Endodermal cell (in vitro differentiated cells): ENCODE measurements at regions not wholly inside any gene's neighbourhood (a gene's known extent, or its start where the extent isn't known, plus 50 kb on each side); places are given as distances from the start of the nearest gene placed in this dataset.

ENCODE experiments used
- DNase-seq: peaks from one replicate; pipeline ENCODE4 v3.0.0-alpha.2; 2017
- H3K27ac ChIP-seq: 2 replicates; pipeline ENCODE4 v1.5.1; 2013; ENCODE audit warnings: mild to moderate bottlenecking, low read depth, low read length, moderate library complexity
- H3K27me3 ChIP-seq: 2 replicates; pipeline ENCODE4 v1.6.1; 2013; ENCODE audit warnings: mild to moderate bottlenecking, low read length, moderate library complexity; ENCODE audit not compliant: insufficient read depth, control insufficient read depth, poor library complexity, severe bottlenecking
- H3K36me3 ChIP-seq: 2 replicates; pipeline ENCODE4 v1.7.0; 2013; ENCODE audit warnings: mild to moderate bottlenecking, low read length, moderate library complexity; ENCODE audit not compliant: control insufficient read depth, insufficient read depth
- H3K4me1 ChIP-seq: one replicate; pipeline ENCODE4 v1.7.0; 2013; ENCODE audit warnings: low read length; ENCODE audit not compliant: control insufficient read depth, insufficient read depth
- H3K4me3 ChIP-seq: 2 replicates; pipeline ENCODE4 v1.5.1; 2013; ENCODE audit warnings: mild to moderate bottlenecking, low read length, moderate library complexity
- H3K9ac ChIP-seq: 2 replicates; pipeline ENCODE4 v1.6.1; 2013; ENCODE audit warnings: mild to moderate bottlenecking, low read length, moderate library complexity; ENCODE audit not compliant: poor library complexity, severe bottlenecking; ENCODE audit errors: extremely low read depth
- H3K9me3 ChIP-seq: 2 replicates; pipeline ENCODE4 v1.6.1; 2013; ENCODE audit warnings: mild to moderate bottlenecking, low read length, moderate library complexity; ENCODE audit not compliant: control insufficient read depth
- H3K27ac Mint-ChIP-seq: 2 replicates; pipeline ENCODE4 v1.8.0; 2020; ENCODE audit warnings: mixed read lengths
- H3K27me3 Mint-ChIP-seq: 2 replicates; pipeline ENCODE4 v1.8.0; 2021; ENCODE audit warnings: mild to moderate bottlenecking, mixed read lengths; ENCODE audit not compliant: insufficient read depth
- H3K36me3 Mint-ChIP-seq: 2 replicates; pipeline ENCODE4 v1.8.0; 2020; ENCODE audit warnings: low read depth, mixed read lengths
- H3K4me1 Mint-ChIP-seq: 2 replicates; pipeline ENCODE4 v1.8.0; 2020; ENCODE audit warnings: mixed read lengths
- H3K4me3 Mint-ChIP-seq: 2 replicates; pipeline ENCODE4 v1.8.0; 2020; ENCODE audit warnings: mild to moderate bottlenecking, moderate library complexity, mixed read lengths
- H3K9me3 Mint-ChIP-seq: 2 replicates; pipeline ENCODE4 v1.8.0; 2020; ENCODE audit warnings: mild to moderate bottlenecking, mixed read lengths
- WGBS, 2 experiments: methylation state at CpG; one replicate each; pipeline versions ENCODE4 v1.1.5 to v1.1.7; 2013; ENCODE audit warnings: missing lambda C conversion rate in 2 of 2, mixed read lengths in 1 of 2; ENCODE audit not compliant: insufficient coverage in 1 of 2, insufficient read length in 1 of 2; 5-methylcytosine and 5-hydroxymethylcytosine counted together
- TF ChIP-seq, protein P1 (sequence below): fragments of 200-600 bp; sonication (generic); conservative IDR thresholded peaks from 2 replicates; pipeline ENCODE4 v1.5.0; 2021; ENCODE audit warnings: antibody characterized with exemption, mild to moderate bottlenecking

DNA sequence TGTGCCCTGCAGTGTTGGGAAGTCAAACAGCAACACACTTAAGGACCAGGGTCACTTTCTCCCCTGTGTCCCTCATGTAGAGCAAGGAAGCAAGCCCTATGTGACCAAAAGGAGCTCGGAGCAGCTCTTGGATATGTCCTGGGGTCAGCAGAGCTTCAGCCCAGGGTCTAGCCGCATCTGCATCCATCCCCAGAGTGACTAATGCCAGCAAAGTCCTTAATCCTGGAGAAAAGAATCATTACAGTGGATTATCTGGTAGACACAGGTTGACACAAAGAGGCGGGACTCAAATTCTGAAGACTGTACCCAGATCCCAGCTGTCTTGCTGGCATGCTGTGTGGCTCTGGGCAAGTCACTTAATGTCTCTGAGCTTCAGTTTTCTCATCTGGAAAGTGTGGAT is 239.1 kb upstream of the PWP1 start:
- H3K4me3 Mint-ChIP-seq = no peak overlapping the region
- no peak overlapping the region for H3K27ac ChIP-seq
- no peaks in the 10 kb centered on the region for H3K36me3 Mint-ChIP-seq
- no peak for DNase-seq
- H3K4me1 Mint-ChIP-seq = peaks cover 17% of the 10 kb centered on the region
- peaks cover 1% of the 10 kb centered on the region for H3K27me3 Mint-ChIP-seq
- H3K9me3 ChIP-seq = no peaks in the 10 kb centered on the region
- no peak overlapping the region for H3K27ac Mint-ChIP-seq
- H3K9me3 Mint-ChIP-seq = no peaks in the 10 kb centered on the region
- no peaks in the 10 kb centered on the region for H3K36me3 ChIP-seq
- no peaks in the 10 kb centered on the region for H3K4me1 ChIP-seq
- TF ChIP-seq, protein P1, sequence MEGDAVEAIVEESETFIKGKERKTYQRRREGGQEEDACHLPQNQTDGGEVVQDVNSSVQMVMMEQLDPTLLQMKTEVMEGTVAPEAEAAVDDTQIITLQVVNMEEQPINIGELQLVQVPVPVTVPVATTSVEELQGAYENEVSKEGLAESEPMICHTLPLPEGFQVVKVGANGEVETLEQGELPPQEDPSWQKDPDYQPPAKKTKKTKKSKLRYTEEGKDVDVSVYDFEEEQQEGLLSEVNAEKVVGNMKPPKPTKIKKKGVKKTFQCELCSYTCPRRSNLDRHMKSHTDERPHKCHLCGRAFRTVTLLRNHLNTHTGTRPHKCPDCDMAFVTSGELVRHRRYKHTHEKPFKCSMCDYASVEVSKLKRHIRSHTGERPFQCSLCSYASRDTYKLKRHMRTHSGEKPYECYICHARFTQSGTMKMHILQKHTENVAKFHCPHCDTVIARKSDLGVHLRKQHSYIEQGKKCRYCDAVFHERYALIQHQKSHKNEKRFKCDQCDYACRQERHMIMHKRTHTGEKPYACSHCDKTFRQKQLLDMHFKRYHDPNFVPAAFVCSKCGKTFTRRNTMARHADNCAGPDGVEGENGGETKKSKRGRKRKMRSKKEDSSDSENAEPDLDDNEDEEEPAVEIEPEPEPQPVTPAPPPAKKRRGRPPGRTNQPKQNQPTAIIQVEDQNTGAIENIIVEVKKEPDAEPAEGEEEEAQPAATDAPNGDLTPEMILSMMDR = no peak
- 92 to 95% methylated on average over 3 of the region's 3 CpGs for WGBS, 2 experiments
- no peak overlapping the region for H3K4me3 ChIP-seq
- H3K27me3 ChIP-seq = no peaks in the 10 kb centered on the region
- no peak overlapping the region for H3K9ac ChIP-seq

DNA sequence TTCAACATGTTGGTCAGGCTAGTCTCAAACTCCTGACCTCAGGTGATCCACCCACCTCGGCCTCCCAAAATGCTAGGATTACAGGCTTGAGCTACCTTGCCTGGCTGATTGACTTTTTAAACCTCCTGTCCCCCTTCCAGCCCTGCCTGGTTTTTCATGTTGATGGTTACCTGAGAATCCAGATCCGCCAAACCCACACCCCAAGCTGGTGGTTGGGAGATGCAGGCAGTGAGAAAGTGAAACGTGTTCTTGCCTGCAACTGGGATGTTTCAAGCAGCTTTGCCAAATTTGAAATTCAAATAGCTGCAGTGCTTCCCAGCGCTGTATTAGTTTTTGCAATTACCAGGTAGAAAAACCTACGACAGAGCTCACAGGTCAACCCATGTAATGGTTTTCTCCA is 238.3 kb upstream of the PWP1 start:
- Histone ChIP-seq H3K9me3 (no peaks in the 10 kb centered on the region), H3K27ac (no peak overlapping the region), H3K36me3 (no peaks in the 10 kb centered on the region), H3K4me3 (no peak overlapping the region), H3K9ac (no peak overlapping the region), H3K4me1 (no peaks in the 10 kb centered on the region), H3K27me3 (no peaks in the 10 kb centered on the region)
- Mint-ChIP-seq H3K4me3 (no peak overlapping the region), H3K27me3 (peaks cover 1% of the 10 kb centered on the region), H3K4me1 (peaks cover 14% of the 10 kb centered on the region), H3K9me3 (no peaks in the 10 kb centered on the region), H3K27ac (no peak overlapping the region), H3K36me3 (no peaks in the 10 kb centered on the region)
- no peak for DNase-seq
- TF ChIP-seq, protein P1 = no peak
- 89 to 91% methylated on average over 4 to 5 of the region's 5 CpGs for WGBS, 2 experiments

DNA sequence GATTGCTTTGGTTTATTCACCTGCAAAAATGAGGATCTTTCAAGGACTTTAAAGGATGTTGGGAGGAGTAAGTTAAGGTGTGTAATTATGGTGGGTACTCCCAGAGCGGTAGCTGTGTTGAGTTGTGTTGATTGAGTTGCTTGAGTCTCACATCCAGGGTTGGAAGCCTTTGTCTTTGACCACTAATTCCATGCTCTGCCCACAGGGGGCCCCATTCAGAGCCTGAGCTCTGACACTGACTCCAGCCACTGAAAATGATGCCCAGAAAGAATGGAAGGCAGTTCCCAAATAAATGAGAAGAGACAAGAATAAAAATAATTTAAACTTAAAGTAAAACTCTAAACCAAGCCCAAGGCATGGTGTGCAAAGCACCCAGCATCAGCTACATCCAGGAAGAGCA is 237.4 kb upstream of the PWP1 start:
- no peaks in the 10 kb centered on the region for H3K9me3 ChIP-seq
- H3K4me3 ChIP-seq = no peak overlapping the region
- H3K36me3 Mint-ChIP-seq = no peaks in the 10 kb centered on the region
- H3K9me3 Mint-ChIP-seq = no peaks in the 10 kb centered on the region
- peak; percentile 95 for DNase-seq
- TF ChIP-seq, protein P1 = peak; percentile 85
- H3K27ac ChIP-seq = no peak overlapping the region
- H3K27ac Mint-ChIP-seq = no peak overlapping the region
- 69% methylated on average over 1 of the region's 1 CpG; no CpG with 5 or more reads in 1 of the 2 experiments for WGBS, 2 experiments
- H3K4me1 ChIP-seq = no peaks in the 10 kb centered on the region
- H3K36me3 ChIP-seq = no peaks in the 10 kb centered on the region
- H3K27me3 ChIP-seq = no peaks in the 10 kb centered on the region
- H3K4me1 Mint-ChIP-seq = peaks cover 14% of the 10 kb centered on the region
- H3K9ac ChIP-seq = no peak overlapping the region
- no peak overlapping the region for H3K4me3 Mint-ChIP-seq
- H3K27me3 Mint-ChIP-seq = peaks cover 1% of the 10 kb centered on the region
